ENCODE measurements at regions not wholly inside any gene's neighbourhood (a gene's known extent, or its start where the extent isn't known, plus 50 kb on each side); places are given as distances from the start of the nearest gene placed in this dataset.

GRCh38 chr2:207216457-207216856 lies 50.7 kb upstream of the KLF7 start:
- DNase-seq = no peak
- H3K4me1 ChIP-seq (ENCODE audit: control insufficient read depth, insufficient read depth, low read length) = no peaks in the 10 kb centered on the region
- H3K27ac ChIP-seq (ENCODE audit: low read length) = no peak overlapping the region

GRCh38 chr2:207217442-207217841 lies 51.7 kb upstream of the KLF7 start:
- Histone ChIP-seq H3K9me3 (ENCODE audit: control insufficient read depth, low read depth, low read length) (no peaks in the 10 kb centered on the region), H3K27me3 (ENCODE audit: control insufficient read depth, insufficient read depth, low read length) (peaks cover 9% of the 10 kb centered on the region), H3K36me3 (ENCODE audit: control insufficient read depth, insufficient read depth, low read length) (no peaks in the 10 kb centered on the region), H3K27ac (ENCODE audit: low read length) (no peak overlapping the region), H3K4me3 (ENCODE audit: low read length) (no peak overlapping the region), H3K4me1 (ENCODE audit: control insufficient read depth, insufficient read depth, low read length) (no peaks in the 10 kb centered on the region)
- DNase-seq = no peak
- WGBS (ENCODE audit: insufficient coverage, low lambda C conversion rate) = no CpG with 5 or more reads among the region's 2 CpGs

More at GRCh38 chr2:207216457-207216856, 50.7 kb upstream of the KLF7 start:
- 0% methylated on average over 1 of the region's 2 CpGs for WGBS (ENCODE audit: insufficient coverage, low lambda C conversion rate)
- H3K9me3 ChIP-seq (ENCODE audit: control insufficient read depth, low read depth, low read length) = no peaks in the 10 kb centered on the region
- H3K27me3 ChIP-seq (ENCODE audit: control insufficient read depth, insufficient read depth, low read length) = peaks cover 9% of the 10 kb centered on the region
- no peaks in the 10 kb centered on the region for H3K36me3 ChIP-seq (ENCODE audit: control insufficient read depth, insufficient read depth, low read length)
- H3K4me3 ChIP-seq (ENCODE audit: low read length) = no peak overlapping the region

- H3K36me3 ChIP-seq (ENCODE audit: control insufficient read depth, insufficient read depth, low read length) = no peaks in the 10 kb centered on the region
- peaks cover 13% of the 10 kb centered on the region for H3K27me3 ChIP-seq (ENCODE audit: control insufficient read depth, insufficient read depth, low read length)
- no peak for DNase-seq
Measured at GRCh38 chr2:207219081-207219630, 53.4 kb upstream of the KLF7 start.

GRCh38 chr2:207219676-207220501 lies 54.1 kb upstream of the KLF7 start:
- no peak overlapping the region for H3K4me3 ChIP-seq (ENCODE audit: low read length)
- H3K27ac ChIP-seq (ENCODE audit: low read length) = no peak overlapping the region
- no peaks in the 10 kb centered on the region for H3K4me1 ChIP-seq (ENCODE audit: control insufficient read depth, insufficient read depth, low read length)
- no peaks in the 10 kb centered on the region for H3K36me3 ChIP-seq (ENCODE audit: control insufficient read depth, insufficient read depth, low read length)
- H3K27me3 ChIP-seq (ENCODE audit: control insufficient read depth, insufficient read depth, low read length) = peaks cover 14% of the 10 kb centered on the region
- no peak for DNase-seq
- WGBS (ENCODE audit: insufficient coverage, low lambda C conversion rate) = 48% methylated on average over 3 of the region's 10 CpGs
- no peaks in the 10 kb centered on the region for H3K9me3 ChIP-seq (ENCODE audit: control insufficient read depth, low read depth, low read length)

More at GRCh38 chr2:207219081-207219630, 53.4 kb upstream of the KLF7 start:
- no peaks in the 10 kb centered on the region for H3K4me1 ChIP-seq (ENCODE audit: control insufficient read depth, insufficient read depth, low read length)
- no peak overlapping the region for H3K27ac ChIP-seq (ENCODE audit: low read length)
- no peaks in the 10 kb centered on the region for H3K9me3 ChIP-seq (ENCODE audit: control insufficient read depth, low read depth, low read length)
- 100% methylated on average over 2 of the region's 4 CpGs for WGBS (ENCODE audit: insufficient coverage, low lambda C conversion rate)
- H3K4me3 ChIP-seq (ENCODE audit: low read length) = no peak overlapping the region

GRCh38 chr2:207221731-207222130 lies 56.0 kb upstream of the KLF7 start:
- H3K4me3 ChIP-seq (ENCODE audit: low read length) = no peak overlapping the region
- WGBS (ENCODE audit: insufficient coverage, low lambda C conversion rate) = no CpG with 5 or more reads among the region's 2 CpGs

GRCh38 chr2:207223051-207223450 lies 57.3 kb upstream of the KLF7 start:
- WGBS (ENCODE audit: insufficient coverage, low lambda C conversion rate) = 86% methylated on average over 1 of the region's 3 CpGs
- H3K27me3 ChIP-seq (ENCODE audit: control insufficient read depth, insufficient read depth, low read length) = peaks cover 25% of the 10 kb centered on the region

More at GRCh38 chr2:207221731-207222130, 56.0 kb upstream of the KLF7 start:
- no peak overlapping the region for H3K27ac ChIP-seq (ENCODE audit: low read length)
- H3K4me1 ChIP-seq (ENCODE audit: control insufficient read depth, insufficient read depth, low read length) = no peaks in the 10 kb centered on the region
- H3K9me3 ChIP-seq (ENCODE audit: control insufficient read depth, low read depth, low read length) = no peaks in the 10 kb centered on the region
- H3K27me3 ChIP-seq (ENCODE audit: control insufficient read depth, insufficient read depth, low read length) = peaks cover 20% of the 10 kb centered on the region
- no peaks in the 10 kb centered on the region for H3K36me3 ChIP-seq (ENCODE audit: control insufficient read depth, insufficient read depth, low read length)
- DNase-seq = no peak

GRCh38 chr2:207224381-207224780 lies 58.6 kb upstream of the KLF7 start:
- Histone ChIP-seq H3K9me3 (ENCODE audit: control insufficient read depth, low read depth, low read length) (no peaks in the 10 kb centered on the region), H3K4me1 (ENCODE audit: control insufficient read depth, insufficient read depth, low read length) (no peaks in the 10 kb centered on the region), H3K27ac (ENCODE audit: low read length) (no peak overlapping the region), H3K27me3 (ENCODE audit: control insufficient read depth, insufficient read depth, low read length) (peaks cover 25% of the 10 kb centered on the region), H3K36me3 (ENCODE audit: control insufficient read depth, insufficient read depth, low read length) (no peaks in the 10 kb centered on the region), H3K4me3 (ENCODE audit: low read length) (no peak overlapping the region)
- WGBS (ENCODE audit: insufficient coverage, low lambda C conversion rate) = no CpG with 5 or more reads among the region's 1 CpG
- DNase-seq = no peak

More at GRCh38 chr2:207223051-207223450, 57.3 kb upstream of the KLF7 start:
- H3K4me3 ChIP-seq (ENCODE audit: low read length) = no peak overlapping the region
- no peak for DNase-seq
- H3K4me1 ChIP-seq (ENCODE audit: control insufficient read depth, insufficient read depth, low read length) = no peaks in the 10 kb centered on the region
- H3K36me3 ChIP-seq (ENCODE audit: control insufficient read depth, insufficient read depth, low read length) = no peaks in the 10 kb centered on the region
- H3K27ac ChIP-seq (ENCODE audit: low read length) = no peak overlapping the region
- H3K9me3 ChIP-seq (ENCODE audit: control insufficient read depth, low read depth, low read length) = no peaks in the 10 kb centered on the region

- Histone ChIP-seq H3K4me1 (ENCODE audit: control insufficient read depth, insufficient read depth, low read length) (no peaks in the 10 kb centered on the region), H3K36me3 (ENCODE audit: control insufficient read depth, insufficient read depth, low read length) (no peaks in the 10 kb centered on the region), H3K4me3 (ENCODE audit: low read length) (no peak overlapping the region), H3K27ac (ENCODE audit: low read length) (no peak overlapping the region), H3K9me3 (ENCODE audit: control insufficient read depth, low read depth, low read length) (no peaks in the 10 kb centered on the region), H3K27me3 (ENCODE audit: control insufficient read depth, insufficient read depth, low read length) (peaks cover 23% of the 10 kb centered on the region)
- no peak for DNase-seq
- WGBS (ENCODE audit: insufficient coverage, low lambda C conversion rate) = 80% methylated on average over 1 of the region's 8 CpGs
Measured at GRCh38 chr2:207224791-207225482, 59.2 kb upstream of the KLF7 start.

- peaks cover 16% of the 10 kb centered on the region for H3K27me3 ChIP-seq (ENCODE audit: control insufficient read depth, insufficient read depth, low read length)
- 72% methylated on average over 3 of the region's 6 CpGs for WGBS (ENCODE audit: insufficient coverage, low lambda C conversion rate)
- H3K36me3 ChIP-seq (ENCODE audit: control insufficient read depth, insufficient read depth, low read length) = no peaks in the 10 kb centered on the region
- no peak overlapping the region for H3K4me3 ChIP-seq (ENCODE audit: low read length)
- H3K9me3 ChIP-seq (ENCODE audit: control insufficient read depth, low read depth, low read length) = no peaks in the 10 kb centered on the region
- DNase-seq = no peak
- no peak overlapping the region for H3K27ac ChIP-seq (ENCODE audit: low read length)
- no peaks in the 10 kb centered on the region for H3K4me1 ChIP-seq (ENCODE audit: control insufficient read depth, insufficient read depth, low read length)
Measured at GRCh38 chr2:207225773-207226172, 60.0 kb upstream of the KLF7 start.

- Histone ChIP-seq H3K4me3 (ENCODE audit: low read length) (no peak overlapping the region), H3K4me1 (ENCODE audit: control insufficient read depth, insufficient read depth, low read length) (no peaks in the 10 kb centered on the region), H3K36me3 (ENCODE audit: control insufficient read depth, insufficient read depth, low read length) (no peaks in the 10 kb centered on the region), H3K27ac (ENCODE audit: low read length) (no peak overlapping the region), H3K27me3 (ENCODE audit: control insufficient read depth, insufficient read depth, low read length) (peaks cover 16% of the 10 kb centered on the region), H3K9me3 (ENCODE audit: control insufficient read depth, low read depth, low read length) (no peaks in the 10 kb centered on the region)
- no peak for DNase-seq
Measured at GRCh38 chr2:207226243-207226642, 60.5 kb upstream of the KLF7 start.
